ENCODE measurements at regions not wholly inside any gene's neighbourhood (a gene's known extent, or its start where the extent isn't known, plus 50 kb on each side); places are given as distances from the start of the nearest gene placed in this dataset.

DNA sequence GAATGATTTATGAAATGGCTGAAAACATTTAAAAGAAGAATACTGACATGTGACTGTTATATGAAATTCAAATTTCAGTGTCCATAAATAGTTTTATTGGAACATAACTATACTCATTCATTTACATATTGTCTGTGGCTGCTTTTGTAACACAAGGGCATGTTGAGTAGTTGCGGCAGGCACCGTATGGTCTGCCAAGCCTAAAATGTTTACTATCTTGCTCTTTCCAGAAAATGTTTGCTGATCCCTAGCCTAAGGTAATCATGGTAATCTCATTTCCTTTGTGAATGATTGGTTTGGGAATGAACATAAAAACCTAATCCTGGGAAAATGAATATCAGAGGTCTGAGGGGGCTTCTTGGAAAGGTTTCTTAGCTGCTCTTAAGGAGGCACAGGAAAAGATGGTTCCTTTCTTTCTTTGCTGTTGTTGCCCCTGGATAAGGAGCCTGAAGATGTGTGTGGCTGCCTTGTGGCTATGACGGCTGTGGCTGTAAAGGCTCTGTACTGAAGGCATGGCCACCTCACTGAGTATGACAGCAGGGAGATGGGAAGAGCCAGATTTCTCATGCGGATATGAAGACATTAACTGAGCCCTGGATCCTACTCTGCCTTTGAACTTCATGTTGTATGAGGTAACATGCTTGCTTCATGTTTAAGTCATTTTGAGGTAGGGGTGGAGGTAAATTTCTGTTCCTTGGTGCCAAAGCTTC, 419.4 kb upstream of the CLINT1 start:
- TF ChIP-seq, protein P1, sequence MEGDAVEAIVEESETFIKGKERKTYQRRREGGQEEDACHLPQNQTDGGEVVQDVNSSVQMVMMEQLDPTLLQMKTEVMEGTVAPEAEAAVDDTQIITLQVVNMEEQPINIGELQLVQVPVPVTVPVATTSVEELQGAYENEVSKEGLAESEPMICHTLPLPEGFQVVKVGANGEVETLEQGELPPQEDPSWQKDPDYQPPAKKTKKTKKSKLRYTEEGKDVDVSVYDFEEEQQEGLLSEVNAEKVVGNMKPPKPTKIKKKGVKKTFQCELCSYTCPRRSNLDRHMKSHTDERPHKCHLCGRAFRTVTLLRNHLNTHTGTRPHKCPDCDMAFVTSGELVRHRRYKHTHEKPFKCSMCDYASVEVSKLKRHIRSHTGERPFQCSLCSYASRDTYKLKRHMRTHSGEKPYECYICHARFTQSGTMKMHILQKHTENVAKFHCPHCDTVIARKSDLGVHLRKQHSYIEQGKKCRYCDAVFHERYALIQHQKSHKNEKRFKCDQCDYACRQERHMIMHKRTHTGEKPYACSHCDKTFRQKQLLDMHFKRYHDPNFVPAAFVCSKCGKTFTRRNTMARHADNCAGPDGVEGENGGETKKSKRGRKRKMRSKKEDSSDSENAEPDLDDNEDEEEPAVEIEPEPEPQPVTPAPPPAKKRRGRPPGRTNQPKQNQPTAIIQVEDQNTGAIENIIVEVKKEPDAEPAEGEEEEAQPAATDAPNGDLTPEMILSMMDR (conservative IDR thresholded peaks at IDR 0.05 in 1 of 2, IDR thresholded peaks at IDR 0.05 in 1 of 2; ENCODE audit: low read depth in 1 of 2, low read length in 2 of 2), result no peak
- no peak for TF ChIP-seq EZH2 (IDR thresholded peaks at IDR 0.05; ENCODE audit: low read length, missing control alignments)
